ENCODE measurements at regions not wholly inside any gene's neighbourhood (a gene's known extent, or its start where the extent isn't known, plus 50 kb on each side); places are given as distances from the start of the nearest gene placed in this dataset.

- H3K9me3 ChIP-seq: no peaks in the 10 kb centered on the region
- no peak overlapping the region for H3K4me3 ChIP-seq
- H3K36me3 ChIP-seq: no peaks in the 10 kb centered on the region
- no peak for ATAC-seq
- H3K27me3 ChIP-seq: peaks cover 33% of the 10 kb centered on the region
- no peak overlapping the region for H3K27ac ChIP-seq
- 18 to 66% methylated on average over 4 to 5 of the region's 6 CpGs for WGBS, 2 donors (ENCODE audit: low coverage in 1 of 2)
- TF ChIP-seq POLR2AphosphoS5 (IDR thresholded peaks at IDR 0.05) (no peak), POLR2A (IDR thresholded peaks at IDR 0.05) (no peak), EP300 (IDR thresholded peaks at IDR 0.05) (no peak), CTCF (IDR thresholded peaks at IDR 0.05) (no peak)
- no peaks in the 10 kb centered on the region for H3K4me1 ChIP-seq
These were observed 587.5 kb upstream of the B3GAT1 start for GRCh38 chr11:134999590-134999989.

GRCh38 chr11:134997652-134998320, 585.7 kb upstream of the B3GAT1 start:
- H3K27me3 ChIP-seq: peaks cover 40% of the 10 kb centered on the region

GRCh38 chr11:134995741-134996140, 583.7 kb upstream of the B3GAT1 start:
- Histone ChIP-seq H3K27me3 (peaks cover 52% of the 10 kb centered on the region), H3K27ac (no peak overlapping the region), H3K36me3 (no peaks in the 10 kb centered on the region), H3K9me3 (no peaks in the 10 kb centered on the region), H3K4me3 (no peak overlapping the region), H3K4me1 (no peaks in the 10 kb centered on the region)
- WGBS, 2 donors (ENCODE audit: low coverage in 1 of 2): 24 to 30% methylated on average over 5 of the region's 5 CpGs
- TF ChIP-seq POLR2AphosphoS5 (IDR thresholded peaks at IDR 0.05) (no peak), EP300 (IDR thresholded peaks at IDR 0.05) (no peak), POLR2A (IDR thresholded peaks at IDR 0.05) (no peak), CTCF (IDR thresholded peaks at IDR 0.05) (no peak)
- no peak for ATAC-seq

More at GRCh38 chr11:134997652-134998320, 585.7 kb upstream of the B3GAT1 start:
- Histone ChIP-seq H3K4me1 (no peaks in the 10 kb centered on the region), H3K4me3 (no peak overlapping the region), H3K36me3 (no peaks in the 10 kb centered on the region), H3K27ac (no peak overlapping the region), H3K9me3 (no peaks in the 10 kb centered on the region)
- TF ChIP-seq EP300 (IDR thresholded peaks at IDR 0.05) (no peak), POLR2AphosphoS5 (IDR thresholded peaks at IDR 0.05) (no peak), CTCF (IDR thresholded peaks at IDR 0.05) (no peak), POLR2A (IDR thresholded peaks at IDR 0.05) (no peak)
- ATAC-seq: no peak
- WGBS, 2 donors (ENCODE audit: low coverage in 1 of 2): 80 to 83% methylated on average over 2 to 11 of the region's 11 CpGs

GRCh38 chr11:134994431-134994830, 582.4 kb upstream of the B3GAT1 start:
- no peaks in the 10 kb centered on the region for H3K9me3 ChIP-seq

More at GRCh38 chr11:134994431-134994830, 582.4 kb upstream of the B3GAT1 start:
- Histone ChIP-seq H3K4me3 (no peak overlapping the region), H3K4me1 (no peaks in the 10 kb centered on the region), H3K27ac (no peak overlapping the region), H3K27me3 (peaks cover 44% of the 10 kb centered on the region), H3K36me3 (no peaks in the 10 kb centered on the region)
- no peak for ATAC-seq
- TF ChIP-seq EP300 (IDR thresholded peaks at IDR 0.05) (no peak), POLR2A (IDR thresholded peaks at IDR 0.05) (no peak), CTCF (IDR thresholded peaks at IDR 0.05) (no peak), POLR2AphosphoS5 (IDR thresholded peaks at IDR 0.05) (no peak)
